GM12873 (cell line): ENCODE measurements at regions not wholly inside any gene's neighbourhood (a gene's known extent, or its start where the extent isn't known, plus 50 kb on each side); places are given as distances from the start of the nearest gene placed in this dataset.

Experiments
- TF ChIP-seq, protein P1 (sequence below): IDR thresholded peaks from 2 replicates; pipeline ENCODE4 v1.5.1; 2012; ENCODE audit warnings: low read depth, mild to moderate bottlenecking, moderate library complexity, low read length, control low read depth; ENCODE audit not compliant: insufficient read depth; ENCODE audit errors: missing control alignments

DNA sequence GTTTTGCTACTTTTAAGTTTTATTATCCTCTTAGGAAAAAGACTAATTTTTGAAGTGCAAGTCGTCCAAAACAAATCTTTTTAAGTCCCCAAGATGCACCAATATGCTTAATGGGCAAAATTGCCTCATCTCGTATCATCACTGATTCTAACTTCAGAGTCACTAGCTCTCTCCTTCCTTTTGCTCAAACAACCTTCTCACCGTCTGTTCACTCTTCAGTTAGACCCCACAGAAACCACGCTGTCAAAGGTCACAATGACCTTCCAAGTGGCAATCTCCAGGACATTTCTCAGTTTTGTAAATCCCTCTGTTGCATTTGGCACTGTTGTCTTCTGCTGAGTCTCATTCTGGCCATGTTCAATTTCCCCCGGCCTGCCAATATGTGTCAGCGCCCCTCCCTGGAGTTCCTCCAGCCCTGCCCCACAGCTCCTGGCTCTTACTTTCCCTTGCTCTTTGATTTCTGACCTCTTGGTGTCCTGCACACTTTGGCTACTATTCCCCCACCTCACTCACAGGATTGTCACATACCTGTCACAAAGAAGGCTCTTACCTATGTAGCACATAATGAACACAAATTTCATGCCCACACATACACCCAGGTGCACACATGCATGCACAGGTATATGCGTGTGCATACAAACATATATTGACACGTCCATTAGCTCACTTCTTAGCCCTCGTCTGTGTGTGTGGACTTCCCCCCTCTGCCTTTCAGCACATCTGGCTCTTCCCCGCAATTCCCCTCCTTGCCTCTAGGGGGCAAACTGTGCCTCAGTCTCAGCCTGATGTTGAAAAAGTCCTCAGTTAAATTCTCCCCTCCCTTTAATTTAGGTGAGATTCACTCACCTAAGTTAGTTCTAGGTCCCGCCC, 354.0 kb upstream of the DUSP10 start:
- TF ChIP-seq, protein P1, sequence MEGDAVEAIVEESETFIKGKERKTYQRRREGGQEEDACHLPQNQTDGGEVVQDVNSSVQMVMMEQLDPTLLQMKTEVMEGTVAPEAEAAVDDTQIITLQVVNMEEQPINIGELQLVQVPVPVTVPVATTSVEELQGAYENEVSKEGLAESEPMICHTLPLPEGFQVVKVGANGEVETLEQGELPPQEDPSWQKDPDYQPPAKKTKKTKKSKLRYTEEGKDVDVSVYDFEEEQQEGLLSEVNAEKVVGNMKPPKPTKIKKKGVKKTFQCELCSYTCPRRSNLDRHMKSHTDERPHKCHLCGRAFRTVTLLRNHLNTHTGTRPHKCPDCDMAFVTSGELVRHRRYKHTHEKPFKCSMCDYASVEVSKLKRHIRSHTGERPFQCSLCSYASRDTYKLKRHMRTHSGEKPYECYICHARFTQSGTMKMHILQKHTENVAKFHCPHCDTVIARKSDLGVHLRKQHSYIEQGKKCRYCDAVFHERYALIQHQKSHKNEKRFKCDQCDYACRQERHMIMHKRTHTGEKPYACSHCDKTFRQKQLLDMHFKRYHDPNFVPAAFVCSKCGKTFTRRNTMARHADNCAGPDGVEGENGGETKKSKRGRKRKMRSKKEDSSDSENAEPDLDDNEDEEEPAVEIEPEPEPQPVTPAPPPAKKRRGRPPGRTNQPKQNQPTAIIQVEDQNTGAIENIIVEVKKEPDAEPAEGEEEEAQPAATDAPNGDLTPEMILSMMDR: peak; percentile 96

DNA sequence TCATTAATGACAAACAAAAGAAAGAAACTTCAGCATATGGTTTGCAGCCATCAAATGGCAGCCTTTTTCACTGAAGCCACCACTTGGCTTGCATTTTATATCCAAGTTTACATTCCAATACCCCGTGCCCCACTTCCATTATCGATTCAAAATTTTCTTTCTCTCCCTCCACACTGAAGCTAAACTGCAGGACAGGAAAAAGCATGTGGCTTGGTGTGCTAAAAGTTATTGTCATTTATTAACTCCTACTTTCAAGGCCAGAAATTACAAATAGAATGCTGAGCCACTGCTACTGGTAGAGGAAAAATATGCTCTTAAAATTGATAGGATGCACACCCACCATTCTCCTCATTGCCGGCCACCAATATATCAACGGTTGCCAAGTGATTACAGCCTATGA, 351.6 kb upstream of the DUSP10 start:
- TF ChIP-seq, protein P1: no peak

DNA sequence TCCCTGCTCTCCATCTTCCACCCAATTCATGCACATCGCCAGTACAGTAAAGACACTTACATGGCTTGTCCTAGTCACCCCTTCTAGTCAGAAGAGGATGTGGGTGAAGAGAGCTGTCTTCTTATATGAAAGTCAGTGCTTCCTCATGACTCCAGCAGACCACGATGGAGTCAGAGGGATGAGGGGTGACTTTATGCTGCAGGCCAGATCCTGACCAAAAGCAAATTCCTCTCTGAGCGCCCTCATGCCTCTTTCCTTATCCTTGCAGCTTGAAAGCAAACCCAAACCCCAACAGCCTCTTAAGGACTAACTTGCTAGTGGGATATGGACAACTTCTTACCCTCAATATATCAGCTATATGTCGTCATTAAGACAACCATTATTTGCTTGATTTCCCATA, 348.2 kb upstream of the DUSP10 start:
- TF ChIP-seq, protein P1: no peak

DNA sequence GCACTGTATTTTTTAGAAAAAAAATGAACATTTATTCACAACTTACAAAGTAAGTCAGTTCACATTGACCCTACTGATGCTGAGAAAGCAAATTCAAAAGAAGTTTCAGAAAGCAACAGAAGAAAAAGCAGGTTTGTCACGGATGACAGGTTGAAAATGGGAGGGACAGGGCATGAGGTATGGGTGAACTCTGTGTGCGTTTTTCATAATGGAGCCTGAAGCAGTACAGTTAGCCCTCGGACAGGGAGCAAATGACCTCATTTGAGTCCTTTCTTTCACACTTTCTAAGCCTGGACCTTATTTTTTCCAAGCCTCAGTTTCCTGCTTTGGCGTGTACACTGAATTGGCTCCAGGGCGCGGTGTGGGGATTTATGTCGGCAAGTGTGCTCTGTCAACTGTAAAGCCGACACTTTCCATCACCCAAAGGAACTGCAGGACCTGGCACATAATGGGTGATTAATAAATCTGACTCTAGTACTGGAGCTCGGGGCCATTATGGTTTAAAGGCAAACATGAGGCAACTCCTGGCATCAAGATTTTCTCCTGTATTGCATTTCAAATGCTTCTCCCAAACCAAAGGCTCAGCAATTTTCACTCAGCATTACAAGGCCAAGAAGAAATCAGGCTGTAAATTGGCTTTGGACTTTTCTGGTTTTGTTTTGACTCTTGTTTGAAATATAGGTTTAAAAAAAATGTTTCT, 345.5 kb upstream of the DUSP10 start:
- TF ChIP-seq, protein P1: no peak

DNA sequence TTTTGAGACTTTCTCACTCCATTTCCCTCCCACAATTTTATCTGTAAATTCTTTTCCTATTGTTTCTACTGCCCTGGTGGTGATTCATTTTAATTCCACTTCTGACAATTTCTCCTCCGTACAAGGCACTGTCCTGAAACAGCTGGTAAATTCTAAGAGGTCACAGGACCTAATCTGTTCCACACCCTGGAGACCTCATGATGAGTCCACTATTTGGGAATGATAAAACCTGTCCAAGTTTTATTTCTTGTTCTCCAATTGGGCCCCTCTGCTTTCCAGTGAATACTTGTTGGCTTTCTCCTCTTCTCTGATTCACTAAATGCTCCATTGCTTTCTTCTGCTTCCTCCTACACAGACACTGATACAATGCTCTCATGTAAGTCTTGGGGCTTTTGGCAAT, 343.1 kb upstream of the DUSP10 start:
- TF ChIP-seq, protein P1: no peak

DNA sequence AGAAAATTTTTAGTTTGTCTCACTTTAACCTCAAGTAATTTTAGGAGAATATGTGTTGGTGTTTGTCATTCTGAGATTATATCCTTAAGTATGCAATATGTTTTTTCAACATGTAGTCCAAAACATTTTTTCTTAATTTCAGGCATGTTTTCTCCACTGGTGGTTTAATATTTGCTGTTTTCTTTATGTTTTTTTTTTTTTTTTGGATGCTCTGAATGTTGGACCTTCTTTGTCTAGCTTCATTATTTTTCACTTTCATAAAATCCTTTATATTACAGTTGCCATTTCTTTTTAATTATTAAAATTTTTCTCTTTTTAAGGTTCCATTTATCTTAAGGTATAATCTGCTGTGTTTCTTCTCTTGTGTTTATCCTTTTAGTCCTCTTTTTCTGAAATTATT, 342.2 kb upstream of the DUSP10 start:
- TF ChIP-seq, protein P1: no peak

DNA sequence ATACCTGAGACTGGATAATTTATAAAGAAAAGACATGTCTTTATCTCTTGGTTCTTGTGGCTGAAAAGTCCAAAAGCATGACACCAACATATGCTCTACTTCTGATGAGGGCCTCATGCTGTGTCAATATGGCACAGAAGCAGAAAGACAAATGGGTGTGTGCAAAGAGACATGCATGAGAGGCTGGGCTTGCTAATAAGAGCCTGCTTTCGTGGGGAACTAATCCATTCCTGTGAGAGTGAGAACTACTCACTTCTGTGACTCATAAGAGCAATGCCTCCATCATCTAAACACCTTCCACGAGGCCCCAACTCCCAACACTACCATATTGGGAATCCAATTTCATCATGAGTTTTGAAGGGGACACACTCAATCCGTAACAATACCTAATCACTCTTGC, 340.0 kb upstream of the DUSP10 start:
- TF ChIP-seq, protein P1: no peak
